DND-41 (cell line): ENCODE measurements at regions not wholly inside any gene's neighbourhood (a gene's known extent, or its start where the extent isn't known, plus 50 kb on each side); places are given as distances from the start of the nearest gene placed in this dataset.

Experiments
- ATAC-seq: fragments of 200-7000 bp; cut with Tn5 transposase; 3 replicates; pipeline ENCODE4 v1.9.1; 2021; ENCODE audit warnings: low read depth; ENCODE audit not compliant: insufficient read depth
- DNase-seq: peaks from one replicate; pipeline ENCODE4 v3.0.0-alpha.2; 2020
- H2AFZ ChIP-seq: 2 replicates; pipeline ENCODE4 v1.6.0; 2012; ENCODE audit warnings: low read depth, low read length
- H3K27ac ChIP-seq: 2 replicates; pipeline ENCODE4 v1.5.1; 2012; ENCODE audit warnings: low read length, inconsistent platforms
- H3K27me3 ChIP-seq: fragments of 200-600 bp; sonication (generic); 2 replicates; pipeline ENCODE4 v1.6.0; 2012; ENCODE audit warnings: low read length, mild to moderate bottlenecking, inconsistent platforms; ENCODE audit not compliant: insufficient read depth, poor library complexity
- H3K36me3 ChIP-seq: 2 replicates; pipeline ENCODE4 v1.5.1; 2012; ENCODE audit warnings: low read length, inconsistent platforms; ENCODE audit not compliant: insufficient read depth
- H3K4me1 ChIP-seq: 2 replicates; pipeline ENCODE4 v1.5.1; 2012; ENCODE audit warnings: mild to moderate bottlenecking, low read length; ENCODE audit not compliant: insufficient read depth
- H3K4me2 ChIP-seq: 2 replicates; pipeline ENCODE4 v1.6.0; 2012; ENCODE audit warnings: mild to moderate bottlenecking, moderate library complexity, low read length, inconsistent platforms; ENCODE audit not compliant: insufficient read depth
- H3K4me3 ChIP-seq, 2 experiments: fragments of 200-600 bp in 1 of 2; shearing (Covaris generic) in 1 of 2; 2 replicates each; pipeline ENCODE4 v1.5.1; 2012 to 2016; ENCODE audit warnings: inconsistent platforms in 2 of 2, low read length in 2 of 2, mild to moderate bottlenecking in 2 of 2, low read depth in 1 of 2, moderate library complexity in 1 of 2
- H3K79me2 ChIP-seq: 2 replicates; pipeline ENCODE4 v1.6.0; 2012; ENCODE audit warnings: low read length, inconsistent platforms; ENCODE audit not compliant: insufficient read depth
- H3K9ac ChIP-seq: 2 replicates; pipeline ENCODE4 v1.6.0; 2012; ENCODE audit warnings: low read depth, mild to moderate bottlenecking, inconsistent platforms, low read length, moderate library complexity
- H3K9me3 ChIP-seq: 2 replicates; pipeline ENCODE4 v1.5.1; 2012; ENCODE audit warnings: low read length, moderate library complexity, mild to moderate bottlenecking, inconsistent platforms; ENCODE audit not compliant: insufficient read depth, severe bottlenecking
- H4K20me1 ChIP-seq: 2 replicates; pipeline ENCODE4 v1.6.0; 2012; ENCODE audit warnings: low read length; ENCODE audit not compliant: insufficient read depth
- CTCF ChIP-seq: IDR thresholded peaks from 2 replicates; pipeline ENCODE4 v1.5.1; 2012; ENCODE audit warnings: borderline replicate concordance, low read length, moderate library complexity, mild to moderate bottlenecking; ENCODE audit not compliant: poor library complexity, severe bottlenecking; ENCODE audit errors: extremely low read depth
- EZH2 ChIP-seq: IDR thresholded peaks from 3 replicates; pipeline ENCODE4 v1.6.1; 2012; ENCODE audit warnings: borderline replicate concordance, low read depth, mild to moderate bottlenecking, moderate library complexity, low read length, inconsistent platforms; ENCODE audit not compliant: severe bottlenecking

GRCh38 chr4:110310795-110311194 is 112.4 kb upstream of the ELOVL6 start:
- no peak for DNase-seq
- ATAC-seq = no peak
- Histone ChIP-seq H2AFZ (no peak overlapping the region), H3K4me1 (no peaks in the 10 kb centered on the region), H3K9me3 (no peaks in the 10 kb centered on the region), H3K9ac (no peak overlapping the region), H3K27ac (no peak overlapping the region), H3K4me3 (no peak overlapping the region), H3K79me2 (no peaks in the 10 kb centered on the region), H3K4me2 (no peak overlapping the region), H3K27me3 (no peaks in the 10 kb centered on the region), H3K36me3 (no peaks in the 10 kb centered on the region), H4K20me1 (no peaks in the 10 kb centered on the region)
- no peak for TF ChIP-seq CTCF
- TF ChIP-seq EZH2 = no peak

- Histone ChIP-seq H3K4me3 (no peak overlapping the region), H2AFZ (no peak overlapping the region), H3K79me2 (no peaks in the 10 kb centered on the region), H3K9me3 (no peaks in the 10 kb centered on the region), H3K27ac (no peak overlapping the region), H4K20me1 (no peaks in the 10 kb centered on the region), H3K9ac (no peak overlapping the region), H3K27me3 (no peaks in the 10 kb centered on the region), H3K4me1 (no peaks in the 10 kb centered on the region), H3K36me3 (no peaks in the 10 kb centered on the region), H3K4me2 (no peak overlapping the region)
- DNase-seq (no peak), ATAC-seq (no peak)
- TF ChIP-seq EZH2 (no peak), CTCF (no peak)
These were observed 111.3 kb upstream of the ELOVL6 start for GRCh38 chr4:110309675-110310074.

GRCh38 chr4:110306303-110306702 is 107.9 kb upstream of the ELOVL6 start:
- H2AFZ ChIP-seq = no peak overlapping the region
- no peaks in the 10 kb centered on the region for H3K27me3 ChIP-seq
- H3K4me1 ChIP-seq = no peaks in the 10 kb centered on the region
- TF ChIP-seq CTCF = no peak
- TF ChIP-seq EZH2 = no peak
- ATAC-seq = no peak
- no peak overlapping the region for H3K27ac ChIP-seq
- DNase-seq = no peak
- no peaks in the 10 kb centered on the region for H3K79me2 ChIP-seq
- H3K4me2 ChIP-seq = no peak overlapping the region
- H4K20me1 ChIP-seq = no peaks in the 10 kb centered on the region
- no peaks in the 10 kb centered on the region for H3K36me3 ChIP-seq
- H3K9me3 ChIP-seq = no peaks in the 10 kb centered on the region
- H3K9ac ChIP-seq = no peak overlapping the region
- H3K4me3 ChIP-seq = no peak overlapping the region

DNA sequence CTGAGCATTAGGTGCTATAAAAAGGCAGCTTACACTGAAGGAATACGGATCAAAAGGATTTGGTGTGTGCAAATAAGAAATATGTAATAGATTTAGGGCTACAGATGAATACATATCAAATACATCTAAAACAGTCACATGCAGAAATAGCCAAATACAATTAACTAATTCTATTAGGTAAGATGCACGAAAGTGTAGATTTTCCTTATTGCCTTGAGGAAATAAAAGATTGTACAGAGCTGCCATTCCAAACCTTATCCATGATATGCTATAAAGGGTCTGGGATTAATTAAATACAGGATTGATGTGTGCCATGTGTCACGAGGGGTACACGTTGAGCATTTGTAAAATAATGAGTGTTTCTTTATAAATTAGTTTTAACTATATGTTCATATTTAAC is 107.0 kb upstream of the ELOVL6 start:
- Histone ChIP-seq H2AFZ (no peak overlapping the region), H3K36me3 (no peaks in the 10 kb centered on the region), H3K4me2 (no peak overlapping the region), H3K9me3 (no peaks in the 10 kb centered on the region), H3K27ac (no peak overlapping the region), H3K79me2 (no peaks in the 10 kb centered on the region), H3K27me3 (no peaks in the 10 kb centered on the region), H4K20me1 (no peaks in the 10 kb centered on the region), H3K4me1 (no peaks in the 10 kb centered on the region), H3K4me3 (no peak overlapping the region), H3K9ac (no peak overlapping the region)
- no peak for TF ChIP-seq CTCF
- no peak for TF ChIP-seq EZH2
- ATAC-seq (no peak), DNase-seq (no peak)
